ENCODE measurements at regions not wholly inside any gene's neighbourhood (a gene's known extent, or its start where the extent isn't known, plus 50 kb on each side); places are given as distances from the start of the nearest gene placed in this dataset.

DNA sequence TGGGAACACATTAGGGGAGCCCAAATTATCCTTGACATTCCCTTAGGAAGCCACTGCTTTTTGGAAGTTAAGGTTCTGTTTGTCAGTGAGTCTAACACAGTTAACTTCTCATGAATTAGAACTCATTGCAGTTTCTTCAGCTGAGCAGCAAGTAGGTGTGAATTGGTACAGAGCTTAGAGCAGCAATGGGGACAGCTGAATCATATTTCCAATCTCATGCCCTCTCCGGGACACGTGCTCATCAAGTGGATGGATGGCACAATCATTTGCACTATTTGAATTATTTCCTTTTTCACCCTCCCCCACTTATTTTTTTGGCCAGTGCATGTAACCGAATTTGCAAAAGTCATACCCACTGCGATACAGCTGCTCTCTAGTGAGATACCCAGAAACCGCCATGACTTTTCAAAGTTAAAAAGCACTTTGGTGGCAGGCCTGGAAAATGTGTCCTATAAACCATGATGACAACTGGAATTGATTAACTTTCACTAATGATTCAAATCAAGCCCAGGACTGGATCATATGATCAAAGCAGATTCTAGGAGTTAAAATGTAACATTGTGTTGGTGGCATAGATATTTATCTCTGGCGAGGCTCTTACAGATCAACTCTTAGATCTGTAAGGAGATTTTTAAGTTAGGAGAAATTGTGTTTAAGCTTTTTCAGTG lies 76.4 kb downstream of the EBLN2 start:
- H3K9me3 ChIP-seq, result no peaks in the 10 kb centered on the region
- H3K27me3 ChIP-seq (ENCODE audit: insufficient read depth in 3 of 3, low read length in 2 of 3), result peaks cover 0 to 2% (median 0%) of the 10 kb centered on the region in 3 donors
- no peak overlapping the region for H3K27ac ChIP-seq
- intact Hi-C loops (cut with DNase I), result no loop called here
- H3K36me3 ChIP-seq (ENCODE audit: insufficient read depth in 1 of 2, low read depth in 1 of 2), result no peaks in the 10 kb centered on the region
- H3K4me3 ChIP-seq, result no peak overlapping the region
- WGBS, 3 donors, result 61 to 85% (median 65%) methylated on average over 6 of the region's 6 CpGs
- DNase-seq, result no peak
- ATAC-seq, result peak in 1 of 4 donors; percentile 49
- TF ChIP-seq, protein P1, sequence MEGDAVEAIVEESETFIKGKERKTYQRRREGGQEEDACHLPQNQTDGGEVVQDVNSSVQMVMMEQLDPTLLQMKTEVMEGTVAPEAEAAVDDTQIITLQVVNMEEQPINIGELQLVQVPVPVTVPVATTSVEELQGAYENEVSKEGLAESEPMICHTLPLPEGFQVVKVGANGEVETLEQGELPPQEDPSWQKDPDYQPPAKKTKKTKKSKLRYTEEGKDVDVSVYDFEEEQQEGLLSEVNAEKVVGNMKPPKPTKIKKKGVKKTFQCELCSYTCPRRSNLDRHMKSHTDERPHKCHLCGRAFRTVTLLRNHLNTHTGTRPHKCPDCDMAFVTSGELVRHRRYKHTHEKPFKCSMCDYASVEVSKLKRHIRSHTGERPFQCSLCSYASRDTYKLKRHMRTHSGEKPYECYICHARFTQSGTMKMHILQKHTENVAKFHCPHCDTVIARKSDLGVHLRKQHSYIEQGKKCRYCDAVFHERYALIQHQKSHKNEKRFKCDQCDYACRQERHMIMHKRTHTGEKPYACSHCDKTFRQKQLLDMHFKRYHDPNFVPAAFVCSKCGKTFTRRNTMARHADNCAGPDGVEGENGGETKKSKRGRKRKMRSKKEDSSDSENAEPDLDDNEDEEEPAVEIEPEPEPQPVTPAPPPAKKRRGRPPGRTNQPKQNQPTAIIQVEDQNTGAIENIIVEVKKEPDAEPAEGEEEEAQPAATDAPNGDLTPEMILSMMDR (IDR thresholded peaks at IDR 0.05), result no peak
- no peaks in the 10 kb centered on the region for H3K4me1 ChIP-seq

DNA sequence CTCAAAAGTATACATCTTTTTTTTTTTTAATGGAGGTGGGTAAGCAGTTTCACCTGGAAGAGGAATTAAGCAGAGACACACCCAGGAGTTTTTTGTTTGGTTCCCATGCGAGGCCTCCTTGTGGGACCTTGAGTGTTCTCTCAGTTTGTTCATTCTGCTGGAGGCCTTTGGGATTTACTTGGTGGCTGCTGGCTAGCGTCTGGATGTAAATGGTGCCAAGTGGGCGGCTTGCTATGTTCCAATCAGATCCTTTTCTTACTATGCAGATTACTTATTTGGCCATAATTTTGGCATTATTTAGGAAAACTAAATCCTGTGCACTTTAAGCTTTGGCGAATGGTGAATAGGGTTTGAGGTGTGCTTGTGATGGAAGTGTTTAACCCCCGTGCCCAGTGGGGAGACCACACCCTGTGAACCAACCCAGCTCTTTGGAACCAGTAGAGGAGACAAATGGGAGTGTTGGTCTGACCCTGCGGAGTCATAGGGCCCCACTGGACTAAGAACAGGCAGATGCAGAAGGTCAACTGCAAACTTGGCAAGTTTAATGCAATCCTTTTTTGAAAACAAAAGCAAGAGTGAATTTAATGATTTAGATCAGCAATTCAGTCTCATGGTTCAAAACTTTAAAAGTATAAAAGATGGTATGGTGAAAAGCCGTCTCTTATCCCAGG lies 79.4 kb downstream of the EBLN2 start:
- intact Hi-C loops (cut with DNase I), result no loop called here
- Histone ChIP-seq H3K27me3 (ENCODE audit: insufficient read depth in 3 of 3, low read length in 2 of 3) (peaks cover 0 to 2% (median 0%) of the 10 kb centered on the region in 3 donors), H3K4me3 (no peak overlapping the region), H3K9me3 (no peaks in the 10 kb centered on the region), H3K4me1 (no peaks in the 10 kb centered on the region), H3K36me3 (ENCODE audit: insufficient read depth in 1 of 2, low read depth in 1 of 2) (no peaks in the 10 kb centered on the region), H3K27ac (no peak overlapping the region)
- 42 to 64% (median 43%) methylated on average over 7 of the region's 7 CpGs for WGBS, 3 donors
- TF ChIP-seq, protein P1 (IDR thresholded peaks at IDR 0.05), result no peak
- DNase-seq (peak in 1 of 2 donors; percentile 61), ATAC-seq (peak in 1 of 4 donors; percentile 54)

DNA sequence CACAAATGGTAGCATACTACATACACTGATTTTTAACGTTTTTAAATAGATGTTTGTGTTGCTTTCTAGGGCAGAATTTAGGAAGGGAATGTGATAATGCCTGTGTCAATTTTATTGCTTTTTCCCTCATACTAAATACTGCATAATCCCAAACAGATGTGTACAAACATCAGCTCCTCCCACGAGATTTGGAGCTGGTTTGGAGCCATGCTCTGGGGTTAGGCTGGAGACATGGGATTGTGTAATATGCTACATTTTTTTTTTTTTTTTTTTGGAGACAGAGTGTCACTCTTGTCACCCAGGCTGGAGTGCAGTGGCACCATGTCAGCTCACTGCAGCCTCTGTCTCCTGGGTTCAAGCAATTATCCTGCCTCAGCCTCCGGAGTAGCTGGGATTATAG lies 80.1 kb downstream of the EBLN2 start:
- peak; percentile 42 to 64 (median 54) for ATAC-seq
- no peaks in the 10 kb centered on the region for H3K9me3 ChIP-seq
- no peaks in the 10 kb centered on the region for H3K36me3 ChIP-seq (ENCODE audit: insufficient read depth in 1 of 2, low read depth in 1 of 2)
- peaks cover 0 to 2% (median 0%) of the 10 kb centered on the region in 3 donors for H3K27me3 ChIP-seq (ENCODE audit: insufficient read depth in 3 of 3, low read length in 2 of 3)
- intact Hi-C loops (cut with DNase I), result no loop called here
- H3K4me1 ChIP-seq, result no peaks in the 10 kb centered on the region
- DNase-seq, result peak; percentile 59 to 88
- H3K4me3 ChIP-seq, result no peak overlapping the region
- TF ChIP-seq, protein P1 (IDR thresholded peaks at IDR 0.05), result no peak
- WGBS, 3 donors, result 21 to 38% (median 26%) methylated on average over 3 of the region's 3 CpGs
- H3K27ac ChIP-seq, result no peak overlapping the region

DNA sequence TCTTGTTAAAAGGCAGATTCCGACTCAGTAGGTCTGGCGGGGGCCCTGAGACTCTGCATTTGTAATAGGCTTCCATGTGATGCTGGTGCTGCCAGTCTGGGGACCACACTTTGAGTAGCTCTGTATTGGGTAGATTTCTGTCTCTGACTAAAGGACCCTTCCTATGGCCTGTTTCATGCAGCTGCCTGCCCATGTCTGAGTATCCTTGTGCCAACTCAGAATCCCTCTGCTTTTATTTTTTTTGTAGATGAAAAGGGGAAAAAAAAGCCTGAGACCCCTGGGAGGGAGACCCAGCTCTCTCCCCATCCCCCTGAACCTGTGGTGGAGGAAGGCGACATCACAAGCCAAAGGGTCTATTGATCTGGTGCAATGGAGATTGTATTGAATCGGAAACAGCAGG lies 81.9 kb downstream of the EBLN2 start:
- Histone ChIP-seq H3K4me1 (no peaks in the 10 kb centered on the region), H3K36me3 (ENCODE audit: insufficient read depth in 1 of 2, low read depth in 1 of 2) (no peaks in the 10 kb centered on the region), H3K27me3 (ENCODE audit: insufficient read depth in 3 of 3, low read length in 2 of 3) (peaks cover 0 to 2% (median 0%) of the 10 kb centered on the region in 3 donors), H3K27ac (no peak overlapping the region), H3K4me3 (no peak overlapping the region), H3K9me3 (no peaks in the 10 kb centered on the region)
- ATAC-seq (no peak), DNase-seq (no peak)
- WGBS, 3 donors, result 93 to 96% (median 95%) methylated on average over 4 of the region's 4 CpGs
- intact Hi-C loops (cut with DNase I), result no loop called here
- TF ChIP-seq, protein P1 (IDR thresholded peaks at IDR 0.05), result no peak

Measured in psoas muscle (tissue), 7 donors.